ENCODE measurements at regions not wholly inside any gene's neighbourhood (a gene's known extent, or its start where the extent isn't known, plus 50 kb on each side); places are given as distances from the start of the nearest gene placed in this dataset.
"Not testable (repeated sequence)": the region's sequence is repeated elsewhere in the genome, so short reads cannot be mapped to it uniquely, and the experiment has no call there.

DNA sequence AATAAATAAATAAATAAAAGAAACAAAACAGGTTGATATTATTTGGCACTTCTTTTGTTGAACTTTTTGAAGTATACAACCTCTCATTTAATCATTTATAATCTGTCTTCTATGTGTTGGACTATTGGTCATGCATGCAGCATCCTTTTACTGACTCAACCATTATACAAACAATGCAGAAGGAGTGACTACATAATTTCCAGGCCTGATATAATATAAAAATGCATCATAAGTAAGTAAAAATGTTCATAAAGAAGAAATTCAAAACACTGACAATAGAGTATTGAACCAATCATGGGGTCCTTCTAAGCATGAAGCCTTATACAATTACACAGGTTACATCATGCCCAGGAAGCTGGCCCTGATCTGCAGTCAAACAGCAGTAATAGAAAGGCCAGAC, 141.5 kb upstream of the FN1 start:
- no peak for DNase-seq

DNA sequence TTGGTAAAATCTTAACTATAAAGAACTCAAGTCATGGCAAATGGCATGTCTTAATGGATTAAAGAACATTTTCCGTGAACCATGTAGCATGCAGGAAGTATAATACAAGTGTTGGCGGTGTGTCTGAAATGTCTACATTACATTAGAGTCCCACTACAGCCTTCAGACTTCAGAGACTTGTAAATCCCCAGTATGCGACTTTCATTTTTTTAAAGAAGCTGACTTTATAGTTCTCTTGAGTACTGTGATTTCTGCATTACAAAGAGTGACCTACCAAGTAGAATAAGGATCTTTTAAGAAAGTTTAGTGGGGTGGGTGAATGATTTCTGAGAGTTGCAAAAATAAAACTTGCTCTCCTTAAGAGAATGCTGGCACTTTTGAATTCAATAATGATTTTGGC, 140.7 kb upstream of the FN1 start:
- no peak for DNase-seq

DNA sequence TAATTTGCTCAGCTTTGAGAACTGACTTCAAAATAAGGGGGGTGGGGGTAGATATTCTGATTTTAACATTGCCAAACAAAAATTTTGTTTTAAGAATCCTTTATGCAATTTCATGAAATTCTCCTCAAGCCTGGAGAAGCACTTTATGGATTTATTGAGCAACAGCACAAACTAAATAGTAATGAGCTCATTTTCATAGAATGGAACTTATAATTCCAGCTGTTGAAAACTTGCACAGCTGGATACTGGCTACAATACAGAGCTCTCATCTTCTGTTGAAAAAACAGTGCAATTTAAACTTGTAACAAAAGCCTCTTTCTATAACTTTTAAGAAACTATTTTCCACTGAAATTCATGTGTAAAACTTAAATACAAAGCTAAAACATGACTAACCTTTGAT, 137.6 kb upstream of the FN1 start:
- no peak for DNase-seq

DNA sequence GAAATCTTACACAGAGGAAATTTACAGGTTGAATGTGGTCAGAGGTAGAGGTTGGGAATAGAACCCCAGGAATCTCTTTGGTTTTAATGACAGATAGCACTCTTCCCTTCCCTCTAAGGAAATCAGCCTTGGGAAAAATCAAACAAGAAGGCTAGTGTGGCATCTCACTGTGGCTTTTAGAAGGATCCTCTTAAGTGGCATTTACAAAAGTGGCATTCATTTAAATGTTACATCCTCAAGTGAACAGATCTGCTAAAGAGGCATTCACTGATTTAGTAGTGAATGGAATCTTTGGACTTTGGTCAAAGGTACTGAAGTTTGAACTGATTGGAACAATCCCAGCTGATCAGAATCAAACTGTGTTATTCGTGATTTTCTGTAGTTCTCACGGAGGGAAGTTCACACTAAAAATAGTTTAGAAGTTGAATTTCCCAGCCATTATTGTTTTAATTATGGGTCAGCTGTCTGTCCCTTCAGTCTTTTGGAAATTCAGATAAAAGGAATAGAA, 136.5 kb upstream of the FN1 start:
- no peak for DNase-seq

DNA sequence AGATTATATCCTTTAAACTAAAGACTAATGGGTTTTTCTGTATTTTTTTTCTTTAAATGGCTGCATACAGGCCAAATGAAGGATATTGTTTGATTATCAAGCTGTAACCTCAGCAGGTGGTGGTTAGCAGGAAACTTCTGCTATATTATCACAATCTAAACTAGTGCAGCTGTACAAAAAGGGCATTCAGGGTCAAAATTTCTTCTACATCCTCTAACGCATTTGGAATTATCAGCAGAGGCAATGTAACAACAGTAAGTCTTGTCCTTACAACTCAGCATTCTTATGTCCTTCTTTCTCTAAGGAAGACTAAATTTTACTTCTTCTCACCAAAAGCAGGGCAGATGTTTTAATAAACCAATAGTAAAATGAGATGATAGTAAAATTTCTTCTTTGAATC, 135.8 kb upstream of the FN1 start:
- no peak for DNase-seq

DNA sequence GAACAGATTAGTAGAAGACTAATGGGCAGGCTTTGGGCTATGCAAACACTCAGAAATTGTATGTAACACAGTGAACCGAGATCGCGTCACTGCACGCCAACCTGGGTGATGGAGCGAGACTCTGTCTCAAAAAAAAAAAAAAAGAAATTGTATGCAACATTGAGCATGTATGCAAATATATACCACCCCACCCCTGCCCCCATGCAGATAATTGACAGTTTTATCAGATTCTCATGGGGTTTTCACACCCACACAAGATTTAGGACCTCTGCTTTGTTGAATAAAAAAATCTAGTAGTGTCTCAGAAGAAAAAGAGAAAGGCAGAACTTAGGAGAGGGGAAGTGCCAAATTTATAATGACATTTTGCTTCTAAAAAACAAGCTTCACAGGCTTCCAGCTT, 131.6 kb upstream of the FN1 start:
- no peak for DNase-seq

DNA sequence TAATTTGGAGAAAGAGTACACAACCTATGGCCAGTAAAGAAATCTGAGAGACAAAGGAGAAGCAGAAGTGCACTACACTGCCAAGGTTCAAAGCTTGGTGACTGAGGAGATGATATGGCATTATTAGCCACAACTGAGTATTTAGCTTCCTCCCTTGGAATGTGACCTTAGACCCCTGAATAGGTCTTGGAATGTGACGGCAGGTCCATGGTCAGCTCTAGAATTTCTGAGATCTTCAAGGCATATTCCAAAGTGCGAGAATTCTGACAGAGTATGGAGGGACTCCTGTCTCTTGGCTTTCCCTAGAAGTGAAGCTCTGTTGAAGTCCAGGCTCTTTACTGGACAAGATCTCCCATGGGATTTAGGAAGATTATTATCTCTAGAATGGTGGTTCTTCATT, 130.0 kb upstream of the FN1 start:
- no peak for DNase-seq

DNA sequence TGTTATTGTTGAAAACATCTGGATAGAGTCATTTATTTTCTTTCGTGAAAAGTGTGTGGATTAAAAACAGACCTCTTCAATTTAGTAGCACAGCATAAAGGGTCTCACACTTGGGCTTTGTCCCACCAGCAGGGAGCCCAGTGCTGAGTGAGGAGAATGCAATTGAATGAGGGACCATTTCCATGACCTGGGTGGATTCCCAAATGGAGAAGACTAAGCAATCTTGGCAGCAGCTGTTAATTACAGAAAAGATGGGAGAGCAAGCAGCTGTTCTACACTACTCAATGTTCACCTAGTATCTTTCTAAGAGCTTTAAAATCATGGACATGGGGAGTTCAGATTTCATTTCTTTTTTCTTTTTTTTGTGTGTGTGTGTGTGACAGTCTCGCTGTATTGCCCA, 121.8 kb upstream of the FN1 start:
- DNase-seq = no peak

DNA sequence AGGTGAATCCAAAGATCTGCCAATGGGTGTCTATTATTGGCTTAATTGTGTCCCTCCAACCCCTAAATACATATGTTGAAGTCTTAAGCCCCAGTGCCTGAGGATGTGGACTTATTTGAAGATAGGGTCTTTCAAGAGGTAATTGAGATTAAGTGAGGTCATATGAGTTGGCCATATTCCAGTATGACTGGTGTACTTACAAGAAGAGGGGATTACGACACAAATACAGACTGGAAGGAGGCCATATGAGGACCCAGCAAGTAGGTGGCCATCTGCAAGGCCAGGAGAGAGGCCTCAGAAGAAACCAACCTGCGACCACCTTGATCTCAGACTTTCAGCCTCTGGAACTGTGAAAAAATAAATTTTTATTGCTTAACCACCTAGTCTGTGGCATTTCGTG, 121.1 kb upstream of the FN1 start:
- no peak for DNase-seq

DNA sequence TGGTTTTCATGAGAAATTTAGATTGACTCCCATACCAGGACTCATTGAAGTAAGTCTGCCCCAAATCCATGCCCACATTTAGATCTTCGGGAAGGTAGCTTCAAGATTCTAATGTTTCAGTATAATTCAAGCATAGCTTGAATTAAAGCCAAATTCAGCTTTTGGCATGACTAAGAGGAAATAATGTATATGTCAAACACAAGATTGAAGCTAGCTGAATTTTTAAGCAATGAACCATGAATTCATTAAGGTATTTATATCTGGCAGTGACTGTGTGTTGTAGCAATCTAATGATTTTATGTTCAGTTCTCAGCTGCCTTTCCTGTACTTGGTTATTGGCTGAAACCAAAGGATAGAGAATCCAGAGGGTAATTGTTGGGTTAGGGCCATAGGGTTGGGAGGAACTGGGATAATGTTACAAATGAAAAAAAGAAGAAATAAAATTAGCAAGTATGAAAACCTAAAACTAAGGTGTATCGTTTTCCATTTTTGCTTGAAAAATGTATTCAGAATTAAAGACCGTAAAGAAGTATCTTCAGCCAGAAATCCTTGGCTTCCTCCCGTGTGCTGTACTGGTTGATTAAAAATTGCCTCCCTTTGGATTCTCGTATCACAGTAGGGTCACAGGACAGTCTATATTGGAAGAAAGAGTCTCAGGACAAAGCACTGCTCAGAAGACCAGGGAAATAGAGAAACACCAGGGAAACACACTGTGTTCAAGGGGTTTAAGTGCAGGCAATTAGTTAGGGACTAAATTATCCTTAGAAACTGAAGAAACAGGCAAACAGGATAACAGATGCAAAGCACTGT, 119.0 kb upstream of the FN1 start:
- DNase-seq = no peak

DNA sequence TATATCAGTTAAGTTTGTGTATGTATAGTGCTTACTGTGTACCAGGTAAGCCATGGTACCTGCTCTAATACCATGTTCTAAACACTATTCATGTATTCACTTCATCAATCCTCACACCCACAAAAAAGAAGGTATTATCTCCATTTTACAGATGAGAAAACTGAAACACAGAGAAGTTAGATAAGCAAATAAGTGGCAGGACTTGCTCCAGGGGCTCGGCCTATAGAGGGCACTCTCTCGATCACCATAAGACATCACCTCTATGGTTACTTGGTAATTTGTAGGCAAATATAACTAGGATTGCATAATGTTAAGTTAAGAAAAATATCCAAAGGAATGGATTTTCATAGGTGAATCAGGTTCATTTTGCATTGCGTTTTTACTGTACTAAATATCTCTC, 118.1 kb upstream of the FN1 start:
- DNase-seq = no peak

DNA sequence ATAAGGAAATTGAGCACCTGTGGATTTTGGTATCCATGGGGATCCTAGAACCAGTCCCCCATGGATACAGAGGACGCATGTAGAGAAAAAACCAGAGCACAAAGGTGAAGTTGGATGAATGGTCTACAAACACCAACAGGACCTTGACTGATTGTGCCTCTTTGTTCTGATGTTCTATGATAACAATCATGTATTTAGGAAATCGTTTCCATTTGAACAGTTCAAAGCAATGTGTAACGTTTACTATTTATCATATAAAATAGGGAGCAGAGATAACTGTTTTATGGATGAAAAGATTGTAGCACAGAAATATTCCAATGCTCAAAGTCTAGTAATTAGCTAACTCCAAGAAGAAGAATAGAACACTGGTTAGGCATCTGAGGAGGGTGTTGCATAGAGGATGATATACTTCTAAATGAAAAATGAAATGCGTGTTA, 116.3 kb upstream of the FN1 start:
- no peak for DNase-seq

DNA sequence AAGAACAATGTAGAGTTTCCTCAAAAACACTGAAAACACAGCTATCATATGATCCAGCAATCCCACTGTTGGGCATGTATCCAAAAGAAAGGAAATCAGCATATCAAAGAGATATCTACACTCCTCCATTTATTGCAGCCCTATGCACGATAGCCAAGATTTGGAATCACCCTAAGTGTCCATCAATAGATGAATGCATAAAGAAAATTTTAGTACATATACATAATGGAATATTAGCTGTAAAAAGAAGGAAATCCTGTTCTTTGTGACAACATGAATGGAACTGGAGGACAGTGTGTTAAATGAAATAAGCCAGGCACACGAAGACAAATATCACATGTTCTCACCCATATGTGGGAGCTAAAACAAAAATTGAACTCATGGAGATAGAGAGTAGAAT, 114.5 kb upstream of the FN1 start:
- DNase-seq = no peak

DNA sequence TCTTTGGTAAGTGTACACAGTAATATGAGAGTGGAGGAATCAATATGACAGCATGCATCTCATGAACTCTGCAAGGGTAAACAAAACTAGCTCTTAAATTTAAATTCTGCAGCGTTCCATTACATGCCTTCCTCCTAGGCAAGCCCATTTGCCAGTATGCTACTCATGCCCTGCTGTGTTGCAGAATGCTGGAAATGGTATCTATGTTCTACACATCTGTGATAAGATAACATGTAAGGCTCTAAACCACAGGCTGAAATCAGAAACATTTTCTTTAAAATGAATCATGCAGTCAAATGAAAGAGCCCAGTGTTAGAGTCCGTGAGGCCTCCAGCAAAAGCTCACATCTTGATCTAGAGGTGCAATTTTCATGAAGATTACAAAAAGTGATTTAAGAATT, 112.8 kb upstream of the FN1 start:
- DNase-seq = no peak

DNA sequence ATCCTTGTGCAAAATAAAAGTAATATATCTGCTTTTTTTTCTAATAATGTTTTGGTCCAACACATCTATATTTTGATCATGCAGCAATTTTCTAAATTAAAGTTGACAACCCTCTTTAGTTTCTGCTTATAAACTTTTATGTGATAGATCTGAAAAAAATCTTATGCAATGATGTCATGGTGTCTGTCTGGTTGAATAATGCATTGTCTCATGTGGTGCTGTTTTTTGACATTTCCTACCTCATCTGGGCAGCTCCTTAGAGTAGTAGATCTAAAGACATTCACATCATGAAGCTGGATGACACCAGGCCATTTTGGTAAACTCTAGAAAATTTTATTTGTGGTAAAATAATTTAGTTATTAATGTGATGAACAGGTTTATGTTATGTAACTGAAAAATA, 106.8 kb upstream of the FN1 start:
- DNase-seq = no peak

DNA sequence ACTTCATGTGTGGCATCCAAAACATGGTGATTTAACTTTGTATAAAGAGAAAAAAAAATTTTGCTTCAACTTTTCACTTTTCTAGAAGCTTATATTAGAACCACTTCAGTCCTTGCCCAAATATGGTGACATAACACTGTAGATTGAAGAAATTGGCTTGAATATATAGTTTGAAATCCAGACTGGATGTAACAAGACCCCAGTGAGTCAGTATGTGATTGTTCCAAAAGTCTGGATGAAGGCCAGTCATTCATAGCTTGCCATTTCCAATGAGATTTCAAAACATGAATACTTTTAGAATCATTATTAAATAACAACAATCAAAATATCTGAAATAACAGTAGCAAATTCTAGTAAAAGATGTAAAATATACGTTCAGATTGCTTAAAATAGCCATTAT, 104.8 kb upstream of the FN1 start:
- DNase-seq = no peak

DNA sequence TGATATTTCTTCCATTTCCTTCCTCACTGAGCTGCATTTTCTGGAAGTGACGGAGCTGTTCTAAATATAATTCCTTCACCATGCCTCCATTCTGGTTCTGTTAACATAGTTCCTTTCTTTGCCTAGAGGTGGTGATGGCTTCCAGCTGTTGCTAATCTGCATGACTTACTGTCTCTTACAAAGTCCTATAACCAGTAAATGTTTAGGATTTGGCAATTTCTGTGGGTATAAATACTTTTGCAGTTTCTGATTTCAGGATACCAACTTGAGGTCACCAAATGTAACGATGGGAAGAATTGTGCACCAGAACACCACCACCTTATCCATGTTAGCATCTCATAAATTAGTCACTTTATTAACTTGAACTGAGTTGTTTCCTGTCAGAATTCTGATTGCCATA, 101.7 kb upstream of the FN1 start:
- DNase-seq = no peak

DNA sequence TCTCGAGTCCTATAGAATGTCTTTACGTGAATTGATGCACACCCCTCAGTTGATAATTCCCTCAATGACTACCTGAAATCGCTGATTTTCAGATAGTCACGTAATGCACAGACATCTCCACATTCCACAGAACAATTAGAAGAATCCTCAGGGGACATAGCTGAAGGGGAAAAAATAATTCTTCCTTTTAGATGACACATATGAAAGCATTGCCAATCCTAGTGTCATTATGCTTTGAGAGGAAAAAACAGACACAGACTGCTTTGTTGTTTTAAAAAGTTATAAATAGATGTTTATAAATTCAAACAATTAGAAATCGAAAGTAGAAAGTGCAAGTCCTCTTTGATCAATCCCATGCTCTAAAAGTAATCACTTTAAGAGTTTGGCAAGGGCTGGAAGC, 100.6 kb upstream of the FN1 start:
- no peak for DNase-seq

DNA sequence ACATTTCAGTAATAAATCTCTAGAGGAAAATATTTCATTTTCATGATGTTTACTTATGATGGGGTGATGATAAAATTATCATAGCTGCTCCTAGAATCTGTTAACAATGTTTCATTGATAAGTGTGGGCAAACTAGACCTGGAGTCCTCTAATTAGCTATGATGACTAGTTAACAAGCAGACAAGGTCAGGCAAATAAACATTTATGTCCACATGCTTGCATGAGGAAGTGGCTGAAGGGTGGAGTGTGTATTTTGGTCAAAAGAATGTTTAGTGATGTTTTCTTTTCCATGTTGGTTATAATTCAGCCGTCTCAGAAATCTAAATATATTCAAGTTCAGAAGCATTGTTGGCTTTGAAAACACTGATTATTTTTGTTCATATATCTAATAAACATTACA, 99.9 kb upstream of the FN1 start:
- no peak for DNase-seq

DNA sequence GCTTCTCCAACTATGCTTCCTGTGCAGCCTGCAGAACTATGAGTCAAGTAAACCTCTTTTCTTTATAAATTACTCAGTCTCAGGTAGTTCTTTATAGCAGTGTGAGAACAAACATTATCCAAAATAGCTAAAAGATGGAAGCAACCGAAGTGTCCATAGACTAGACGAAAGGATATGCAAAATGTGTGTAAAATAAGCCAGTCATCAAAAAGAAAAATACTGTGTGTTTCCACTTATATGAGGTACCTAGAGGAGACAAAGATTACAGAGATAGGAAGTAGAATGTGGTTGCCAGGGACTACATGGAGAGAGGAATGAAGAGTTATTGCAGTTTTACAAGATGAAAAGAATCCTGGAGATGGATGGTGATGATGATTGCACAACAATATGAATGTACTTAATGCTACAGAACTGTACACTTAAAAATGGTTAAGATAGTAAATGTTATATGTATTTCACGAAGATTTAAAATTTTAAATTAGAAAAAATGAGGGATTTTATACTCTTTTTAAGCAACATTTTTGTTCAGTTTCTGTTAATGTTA, 99.3 kb upstream of the FN1 start:
- no peak for DNase-seq

DNA sequence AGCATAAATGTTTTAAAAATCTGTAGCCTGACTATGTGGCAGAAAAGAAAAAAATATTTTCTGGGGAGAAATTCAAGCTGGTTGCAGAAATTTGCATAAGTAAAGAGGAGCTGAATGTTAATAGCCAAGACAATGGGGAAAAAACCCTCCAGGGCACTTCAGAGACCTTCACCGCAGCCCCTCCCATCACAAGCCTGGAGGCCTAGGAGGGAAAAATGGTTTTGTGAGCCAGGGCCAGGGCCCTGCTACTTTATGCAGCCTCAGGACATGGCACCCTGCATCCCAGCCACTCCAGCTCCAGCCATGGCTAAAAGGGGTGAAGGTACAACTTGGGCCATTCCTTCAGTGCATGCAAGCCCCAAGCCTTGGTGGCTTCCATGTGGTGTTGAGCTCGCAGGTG, 97.8 kb upstream of the FN1 start:
- DNase-seq = not testable (repeated sequence)

DNA sequence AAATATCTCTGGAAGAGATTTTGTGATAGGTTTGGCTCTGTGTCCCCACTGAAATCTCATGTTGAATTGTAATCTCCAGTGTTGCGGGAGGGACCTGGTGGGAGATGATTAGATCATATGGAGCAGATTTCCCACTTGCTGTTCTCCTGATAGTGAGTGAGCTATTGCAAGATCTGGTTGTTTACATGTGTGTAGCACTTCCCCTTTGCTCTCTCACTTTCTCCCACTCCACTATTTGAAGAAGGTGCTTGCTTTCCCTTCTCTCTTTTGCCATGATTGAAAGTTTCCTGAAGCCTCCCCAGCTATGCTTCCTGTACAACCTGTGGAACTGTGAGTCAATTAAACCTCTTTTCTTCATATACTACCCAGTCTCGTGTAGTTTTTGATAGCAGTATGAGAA, 97.0 kb upstream of the FN1 start:
- no peak for DNase-seq

DNA sequence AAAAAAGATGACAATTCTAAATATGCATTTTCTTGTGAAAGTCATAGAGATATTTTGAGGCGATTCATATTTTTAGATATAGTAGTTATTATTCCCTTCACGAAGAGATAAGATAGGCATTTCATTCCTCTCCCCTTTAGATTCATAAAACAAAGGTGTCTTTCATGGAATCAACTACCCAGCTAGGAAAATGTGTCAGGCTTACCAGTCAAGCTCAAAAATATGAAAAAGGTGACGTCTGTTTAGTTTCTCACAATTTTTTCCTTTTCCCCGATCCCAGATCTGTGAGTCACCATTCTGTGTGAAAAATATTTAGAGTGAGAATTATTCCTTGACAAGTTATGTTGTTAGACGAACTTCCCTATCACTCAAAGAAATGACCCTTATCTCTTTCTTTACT, 95.4 kb upstream of the FN1 start:
- DNase-seq = no peak

DNA sequence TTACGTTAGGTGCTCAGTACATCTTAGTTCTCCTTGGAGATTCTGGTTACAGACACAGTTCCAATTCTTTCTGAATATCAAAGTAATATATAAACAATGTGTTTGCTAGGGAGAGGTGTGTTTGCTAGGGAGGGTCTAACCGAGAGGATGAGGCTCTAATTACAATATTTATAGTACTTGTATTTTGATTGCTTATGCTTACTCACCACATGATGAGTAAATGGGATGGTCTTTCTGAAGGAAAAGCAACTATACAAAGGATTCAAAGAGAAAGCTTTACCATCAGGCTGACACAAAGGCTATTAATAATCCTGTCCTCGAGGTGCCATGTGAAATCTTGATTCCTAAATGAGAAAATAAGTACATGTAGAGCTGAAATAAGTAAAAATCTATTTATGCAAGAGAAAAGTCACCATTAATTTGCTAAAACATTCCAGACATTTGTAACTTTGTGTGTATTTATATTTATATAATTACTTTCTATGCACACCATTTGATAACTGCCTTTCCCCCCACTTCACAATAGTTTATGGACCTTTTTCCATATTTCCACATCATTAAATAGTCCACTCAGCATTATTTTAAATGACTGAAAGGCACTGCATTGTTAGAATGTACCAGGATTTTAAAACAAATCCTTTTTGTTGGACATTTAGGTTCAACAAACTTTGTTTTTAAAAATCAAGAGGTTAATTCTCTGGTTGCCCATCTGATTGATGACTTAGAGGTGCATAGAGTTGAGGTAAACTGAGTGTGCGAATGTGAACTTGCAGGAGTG, 94.5 kb upstream of the FN1 start:
- DNase-seq = no peak
